ENCODE measurements at regions not wholly inside any gene's neighbourhood (a gene's known extent, or its start where the extent isn't known, plus 50 kb on each side); places are given as distances from the start of the nearest gene placed in this dataset.

- no peak for TF ChIP-seq CTCF (IDR thresholded peaks at IDR 0.05)
- Mint-ChIP-seq H3K4me3 (ENCODE audit: unreplicated experiment) (no peak overlapping the region), H3K9me3 (ENCODE audit: low read depth) (no peaks in the 10 kb centered on the region), H3K4me1 (ENCODE audit: low read depth) (peaks cover 10% of the 10 kb centered on the region), H3K27me3 (ENCODE audit: low read depth) (no peaks in the 10 kb centered on the region), H3K36me3 (ENCODE audit: low read depth) (no peaks in the 10 kb centered on the region), H3K27ac (ENCODE audit: unreplicated experiment) (no peak overlapping the region)
- no peak for DNase-seq (ENCODE audit: low spot score)
These were observed 427.6 kb downstream of the SETD4 start for GRCh38 chr21:35632711-35633110.

GRCh38 chr21:35628316-35628715 lies 432.0 kb downstream of the SETD4 start:
- H3K27ac Mint-ChIP-seq (ENCODE audit: unreplicated experiment): no peak overlapping the region
- H3K9me3 Mint-ChIP-seq (ENCODE audit: low read depth): no peaks in the 10 kb centered on the region
- H3K36me3 Mint-ChIP-seq (ENCODE audit: low read depth): no peaks in the 10 kb centered on the region
- no peaks in the 10 kb centered on the region for H3K4me1 Mint-ChIP-seq (ENCODE audit: low read depth)
- no peaks in the 10 kb centered on the region for H3K27me3 Mint-ChIP-seq (ENCODE audit: low read depth)
- H3K4me3 Mint-ChIP-seq (ENCODE audit: unreplicated experiment): no peak overlapping the region
- no peak for TF ChIP-seq CTCF (IDR thresholded peaks at IDR 0.05)
- DNase-seq (ENCODE audit: low spot score): no peak

GRCh38 chr21:35627462-35627861 lies 432.9 kb downstream of the SETD4 start:
- H3K9me3 Mint-ChIP-seq (ENCODE audit: low read depth): no peaks in the 10 kb centered on the region
- H3K27ac Mint-ChIP-seq (ENCODE audit: unreplicated experiment): no peak overlapping the region
- H3K36me3 Mint-ChIP-seq (ENCODE audit: low read depth): peaks cover 2% of the 10 kb centered on the region
- H3K4me3 Mint-ChIP-seq (ENCODE audit: unreplicated experiment): no peak overlapping the region
- TF ChIP-seq CTCF (IDR thresholded peaks at IDR 0.05): no peak
- DNase-seq (ENCODE audit: low spot score): no peak
- H3K27me3 Mint-ChIP-seq (ENCODE audit: low read depth): no peaks in the 10 kb centered on the region
- no peaks in the 10 kb centered on the region for H3K4me1 Mint-ChIP-seq (ENCODE audit: low read depth)

GRCh38 chr21:35625576-35625975 lies 434.8 kb downstream of the SETD4 start:
- Mint-ChIP-seq H3K9me3 (ENCODE audit: low read depth) (no peaks in the 10 kb centered on the region), H3K27ac (ENCODE audit: unreplicated experiment) (no peak overlapping the region), H3K4me3 (ENCODE audit: unreplicated experiment) (no peak overlapping the region), H3K27me3 (ENCODE audit: low read depth) (no peaks in the 10 kb centered on the region), H3K4me1 (ENCODE audit: low read depth) (no peaks in the 10 kb centered on the region), H3K36me3 (ENCODE audit: low read depth) (peaks cover 2% of the 10 kb centered on the region)
- no peak for TF ChIP-seq CTCF (IDR thresholded peaks at IDR 0.05)
- no peak for DNase-seq (ENCODE audit: low spot score)

GRCh38 chr21:35624901-35625300 lies 435.4 kb downstream of the SETD4 start:
- Mint-ChIP-seq H3K4me3 (ENCODE audit: unreplicated experiment) (no peak overlapping the region), H3K36me3 (ENCODE audit: low read depth) (peaks cover 2% of the 10 kb centered on the region), H3K27ac (ENCODE audit: unreplicated experiment) (no peak overlapping the region), H3K4me1 (ENCODE audit: low read depth) (no peaks in the 10 kb centered on the region), H3K27me3 (ENCODE audit: low read depth) (no peaks in the 10 kb centered on the region), H3K9me3 (ENCODE audit: low read depth) (no peaks in the 10 kb centered on the region)
- DNase-seq (ENCODE audit: low spot score): no peak
- no peak for TF ChIP-seq CTCF (IDR thresholded peaks at IDR 0.05)
